Thoracic aorta (tissue), 2 donors: ENCODE measurements at regions not wholly inside any gene's neighbourhood (a gene's known extent, or its start where the extent isn't known, plus 50 kb on each side); places are given as distances from the start of the nearest gene placed in this dataset.

Experiments used
- ATAC-seq: fragments of 150-250 bp; one replicate; pipeline ENCODE4 v1.8.0; 2017; ENCODE audit warnings: low read depth; ENCODE audit not compliant: insufficient number of reproducible peaks, low FRiP score
- DNase-seq: peaks from one replicate; pipeline ENCODE4 v3.0.0-alpha.2; 2020; ENCODE audit warnings: low spot score
- H3K27ac ChIP-seq, 2 donors: fragments of 200-600 bp; sonication (generic); 1 replicate in 1 of 2; 2 replicates in 1 of 2; pipeline ENCODE4 v1.5.1; 2016; ENCODE audit warnings: mild to moderate bottlenecking in 2 of 2, moderate library complexity in 2 of 2
- H3K27me3 ChIP-seq: fragments of 200-600 bp; sonication (generic); replicated peaks from 2 replicates; pipeline ENCODE4 v1.6.0; 2016; ENCODE audit warnings: mild to moderate bottlenecking; ENCODE audit not compliant: insufficient read depth
- H3K36me3 ChIP-seq: fragments of 200-600 bp; sonication (generic); one replicate; pipeline ENCODE4 v1.5.1; 2016
- H3K4me1 ChIP-seq, 2 donors: fragments of 200-600 bp; sonication (generic); 1 replicate in 1 of 2; 2 replicates in 1 of 2; pipeline versions ENCODE4 v1.5.1 to v1.6.0; 2016; ENCODE audit warnings: low read depth in 2 of 2, mild to moderate bottlenecking in 1 of 2; ENCODE audit not compliant: control insufficient read depth in 1 of 2
- H3K4me3 ChIP-seq: fragments of 200-600 bp; sonication (generic); 2 replicates; pipeline ENCODE4 v1.5.1; 2016; ENCODE audit warnings: mild to moderate bottlenecking
- H3K9me3 ChIP-seq: fragments of 200-600 bp; sonication (generic); 2 replicates; pipeline ENCODE4 v1.5.1; 2016
- CTCF ChIP-seq: fragments of 200-600 bp; sonication (generic); IDR thresholded peaks from one replicate; pipeline ENCODE4 v1.5.1; 2019; ENCODE audit warnings: antibody characterized with exemption

- Histone ChIP-seq H3K4me3 (no peak overlapping the region), H3K9me3 (no peaks in the 10 kb centered on the region), H3K36me3 (no peaks in the 10 kb centered on the region), H3K27ac (no peak overlapping the region), H3K27me3 (no peaks in the 10 kb centered on the region), H3K4me1 (peaks cover 0 to 7% of the 10 kb centered on the region in 2 donors)
- ATAC-seq (no peak), DNase-seq (no peak)
- no peak for TF ChIP-seq CTCF
Measured at GRCh38 chr13:109667807-109668291, 118.5 kb downstream of the IRS2 start.

GRCh38 chr13:109667056-109667455 lies 119.3 kb downstream of the IRS2 start:
- Histone ChIP-seq H3K27ac (no peak overlapping the region), H3K4me3 (no peak overlapping the region), H3K27me3 (no peaks in the 10 kb centered on the region), H3K9me3 (no peaks in the 10 kb centered on the region), H3K4me1 (peaks cover 0 to 6% of the 10 kb centered on the region in 2 donors), H3K36me3 (no peaks in the 10 kb centered on the region)
- no peak for TF ChIP-seq CTCF
- DNase-seq, result no peak
- no peak for ATAC-seq

- Histone ChIP-seq H3K36me3 (no peaks in the 10 kb centered on the region), H3K4me1 (peaks cover 0 to 6% of the 10 kb centered on the region in 2 donors), H3K4me3 (no peak overlapping the region), H3K27me3 (no peaks in the 10 kb centered on the region), H3K27ac (no peak overlapping the region), H3K9me3 (no peaks in the 10 kb centered on the region)
- DNase-seq (no peak), ATAC-seq (no peak)
- TF ChIP-seq CTCF, result no peak
Measured at GRCh38 chr13:109666656-109667055, 119.7 kb downstream of the IRS2 start.

- Histone ChIP-seq H3K4me3 (no peak overlapping the region), H3K36me3 (no peaks in the 10 kb centered on the region), H3K9me3 (no peaks in the 10 kb centered on the region), H3K27ac (no peak overlapping the region), H3K4me1 (peaks cover 0 to 6% of the 10 kb centered on the region in 2 donors), H3K27me3 (no peaks in the 10 kb centered on the region)
- DNase-seq, result no peak
- TF ChIP-seq CTCF, result no peak
- no peak for ATAC-seq
Measured at GRCh38 chr13:109665781-109666249, 120.6 kb downstream of the IRS2 start.

- H3K4me3 ChIP-seq, result no peak overlapping the region
- no peak overlapping the region for H3K27ac ChIP-seq
- no peaks in the 10 kb centered on the region for H3K36me3 ChIP-seq
- H3K27me3 ChIP-seq, result no peaks in the 10 kb centered on the region
- no peaks in the 10 kb centered on the region for H3K9me3 ChIP-seq
- no peak for TF ChIP-seq CTCF
- ATAC-seq (no peak), DNase-seq (no peak)
- peaks cover 0 to 6% of the 10 kb centered on the region in 2 donors for H3K4me1 ChIP-seq
Measured at GRCh38 chr13:109665240-109665639, 121.1 kb downstream of the IRS2 start.
